Prostate gland (tissue), 2 donors: ENCODE measurements at regions not wholly inside any gene's neighbourhood (a gene's known extent, or its start where the extent isn't known, plus 50 kb on each side); places are given as distances from the start of the nearest gene placed in this dataset.

Experiments used
- CTCF ChIP-seq, 4 experiments: fragments of 200-600 bp in 2 of 4; fragments of 450-650 bp in 2 of 4; sonication (generic) in 2 of 4; IDR thresholded peaks; 1 replicate in 3 of 4; 2 replicates in 1 of 4; pipeline ENCODE4 v1.5.1; 2016 to 2019; ENCODE audit warnings: antibody characterized with exemption in 4 of 4, mild to moderate bottlenecking in 2 of 4, moderate library complexity in 2 of 4
- POLR2A ChIP-seq: fragments of 450-650 bp; IDR thresholded peaks from one replicate; pipeline ENCODE4 v1.6.1; 2016; ENCODE audit warnings: antibody characterized with exemption, mild to moderate bottlenecking

DNA sequence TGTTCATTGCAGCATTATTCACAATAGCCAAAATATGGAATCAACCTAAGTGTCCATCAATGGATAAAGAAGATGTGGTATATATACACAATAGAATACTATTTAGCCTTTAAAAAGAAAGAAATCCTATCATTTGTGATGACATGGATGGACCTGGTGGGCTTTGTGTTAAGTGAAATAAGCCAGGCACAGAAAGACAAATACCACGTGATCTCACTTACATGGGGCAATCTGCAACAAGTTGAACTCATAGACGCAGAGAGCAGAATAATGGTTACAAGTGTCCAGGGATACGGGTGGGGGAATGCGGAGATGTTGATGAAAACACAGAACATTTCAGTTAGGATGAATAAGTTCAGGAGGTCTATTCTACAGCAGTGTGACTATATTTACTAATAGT is 66.4 kb upstream of the ALDH1B1 start:
- TF ChIP-seq CTCF (IDR thresholded peaks at IDR 0.05) (no peak), POLR2A (no peak)
